ENCODE measurements at regions not wholly inside any gene's neighbourhood (a gene's known extent, or its start where the extent isn't known, plus 50 kb on each side); places are given as distances from the start of the nearest gene placed in this dataset.

GRCh38 chr10:83881661-83882060 is 257.6 kb upstream of the GHITM start:
- Histone ChIP-seq H3K9me3 (replicated peaks; ENCODE audit: control insufficient read depth, insufficient read depth, low read length) (no peaks in the 10 kb centered on the region), H4K20me1 (replicated peaks; ENCODE audit: control insufficient read depth, extremely low read depth, insufficient read depth, low read length) (no peaks in the 10 kb centered on the region), H3K4me2 (ENCODE audit: insufficient read depth, low read length) (no peak overlapping the region), H3K27ac (ENCODE audit: insufficient read depth, low read depth, low read length) (no peak overlapping the region), H3K9me1 (replicated peaks; ENCODE audit: control insufficient read depth, extremely low read depth, insufficient read depth, low read length) (no peaks in the 10 kb centered on the region), H3K4me3 (replicated peaks in 1 of 3; ENCODE audit: insufficient read depth in 1 of 3, low read depth in 1 of 3, low read length in 3 of 3) (no peak overlapping the region), H2AFZ (ENCODE audit: low read depth, low read length) (no peak overlapping the region), H3K9ac (replicated peaks; ENCODE audit: extremely low read depth, insufficient read depth, low read length) (no peak overlapping the region), H3K79me2 (ENCODE audit: control insufficient read depth, insufficient read depth, low read length) (no peaks in the 10 kb centered on the region), H3K4me1 (ENCODE audit: control insufficient read depth, extremely low read depth, insufficient read depth, low read length) (no peaks in the 10 kb centered on the region), H3K27me3 (ENCODE audit: control insufficient read depth in 2 of 2, insufficient read depth in 2 of 2, low read length in 2 of 2) (no peaks in the 10 kb centered on the region), H3K36me3 (ENCODE audit: control insufficient read depth in 2 of 2, extremely low read depth in 1 of 2, insufficient read depth in 2 of 2, low read length in 2 of 2) (no peaks in the 10 kb centered on the region)
- FAIRE-seq: no peak
- no peak for TF ChIP-seq FOS (IDR thresholded peaks at IDR 0.05; ENCODE audit: borderline replicate concordance, insufficient read depth, low read length)
- intact Hi-C loops (cut with micrococcal nuclease) (no loop called here), dilution Hi-C loops (cut with MboI; ENCODE audit: extremely low pct_ligation_motif_present, low sequenced_read_pairs) (no loop called here)
- BruUV-seq (replicated peaks): no TSS peak
- ChIA-PET CTCF (no interaction called here), POLR2A (no interaction called here)
- DNase-seq (ENCODE audit: low read depth, low spot score): peak; percentile 11

- H2AFZ ChIP-seq (ENCODE audit: low read depth, low read length): no peak overlapping the region
- H3K4me1 ChIP-seq (ENCODE audit: control insufficient read depth, extremely low read depth, insufficient read depth, low read length): no peaks in the 10 kb centered on the region
- no peaks in the 10 kb centered on the region for H3K79me2 ChIP-seq (ENCODE audit: control insufficient read depth, insufficient read depth, low read length)
- no peaks in the 10 kb centered on the region for H3K9me3 ChIP-seq (replicated peaks; ENCODE audit: control insufficient read depth, insufficient read depth, low read length)
- no TSS peak for BruUV-seq (replicated peaks)
- no peaks in the 10 kb centered on the region for H3K36me3 ChIP-seq (ENCODE audit: control insufficient read depth in 2 of 2, extremely low read depth in 1 of 2, insufficient read depth in 2 of 2, low read length in 2 of 2)
- peaks cover 0 to 3% of the 10 kb centered on the region in 2 experiments for H3K27me3 ChIP-seq (ENCODE audit: control insufficient read depth in 2 of 2, insufficient read depth in 2 of 2, low read length in 2 of 2)
- dilution Hi-C loops (cut with MboI; ENCODE audit: extremely low pct_ligation_motif_present, low sequenced_read_pairs): no loop called here
- no peak overlapping the region for H3K9ac ChIP-seq (replicated peaks; ENCODE audit: extremely low read depth, insufficient read depth, low read length)
- no peaks in the 10 kb centered on the region for H4K20me1 ChIP-seq (replicated peaks; ENCODE audit: control insufficient read depth, extremely low read depth, insufficient read depth, low read length)
- no peak for DNase-seq (ENCODE audit: low read depth, low spot score)
- H3K9me1 ChIP-seq (replicated peaks; ENCODE audit: control insufficient read depth, extremely low read depth, insufficient read depth, low read length): no peaks in the 10 kb centered on the region
- H3K27ac ChIP-seq (ENCODE audit: insufficient read depth, low read depth, low read length): no peak overlapping the region
- TF ChIP-seq MYC (IDR thresholded peaks at IDR 0.05; ENCODE audit: low read depth, low read length) (no peak), MAX (IDR thresholded peaks at IDR 0.05; ENCODE audit: insufficient read depth, insufficient read length) (no peak), JUN (IDR thresholded peaks at IDR 0.05; ENCODE audit: borderline replicate concordance, insufficient read depth, insufficient read length, low read depth) (no peak), GATA2 (IDR thresholded peaks at IDR 0.05; ENCODE audit: insufficient read depth, insufficient read length, low read depth, low read length) (no peak), EZH2 (IDR thresholded peaks at IDR 0.05; ENCODE audit: borderline replicate concordance, low read depth, low read length, severe bottlenecking) (no peak), CTCF (IDR thresholded peaks at IDR 0.05; ENCODE audit: extremely low read depth in 1 of 2, insufficient read depth in 1 of 2, low read depth in 1 of 2, low read length in 2 of 2) (no peak), POLR2A (IDR thresholded peaks at IDR 0.05; ENCODE audit: low read depth, low read length) (no peak), POLR2AphosphoS5 (IDR thresholded peaks at IDR 0.05; ENCODE audit: insufficient read depth, low read depth, low read length) (no peak), FOS (IDR thresholded peaks at IDR 0.05; ENCODE audit: borderline replicate concordance, insufficient read depth, low read length) (no peak)
- H3K4me2 ChIP-seq (ENCODE audit: insufficient read depth, low read length): no peak overlapping the region
- intact Hi-C loops (cut with micrococcal nuclease): no loop called here
- FAIRE-seq: no peak
- POLR2A ChIA-PET: no interaction called here
- CTCF ChIA-PET: interaction anchor here (0.6 to 2.4 kb wide), 3 partner anchors 15 to 1351 kb away, joined by 3 to 14 read pairs (median 3); no protein-coding TSS in a partner anchor
- H3K4me3 ChIP-seq (replicated peaks in 1 of 3; ENCODE audit: insufficient read depth in 1 of 3, low read depth in 1 of 3, low read length in 3 of 3): no peak overlapping the region
These were observed 252.4 kb upstream of the GHITM start for GRCh38 chr10:83886871-83887270.

Data from endothelial cell of umbilical vein (primary cell).